HCT116 (cell line): ENCODE measurements at regions not wholly inside any gene's neighbourhood (a gene's known extent, or its start where the extent isn't known, plus 50 kb on each side); places are given as distances from the start of the nearest gene placed in this dataset.

ENCODE experiments used
- SP1 ChIP-seq: IDR thresholded peaks from 2 replicates; pipeline ENCODE4 v1.6.1; 2012; ENCODE audit warnings: low read depth
- TF ChIP-seq, protein P1 (sequence below), 3 experiments: fragments of 200-600 bp in 1 of 3; sonication (generic) in 1 of 3; IDR thresholded peaks in 2 of 3; conservative IDR thresholded peaks in 1 of 3; 2 replicates each; pipeline ENCODE4 v1.5.1; 2012 to 2017; ENCODE audit warnings: low read depth in 2 of 3, low read length in 2 of 3, antibody characterized with exemption in 1 of 3, borderline replicate concordance in 1 of 3, control low read depth in 1 of 3, mild to moderate bottlenecking in 1 of 3, mixed read lengths in 1 of 3, mixed run types in 1 of 3, moderate library complexity in 1 of 3; ENCODE audit not compliant: insufficient read depth in 1 of 3
- TF ChIP-seq, protein P2 (sequence below): IDR thresholded peaks from 2 replicates; pipeline ENCODE4 v1.6.1; 2012; ENCODE audit warnings: low read depth

DNA sequence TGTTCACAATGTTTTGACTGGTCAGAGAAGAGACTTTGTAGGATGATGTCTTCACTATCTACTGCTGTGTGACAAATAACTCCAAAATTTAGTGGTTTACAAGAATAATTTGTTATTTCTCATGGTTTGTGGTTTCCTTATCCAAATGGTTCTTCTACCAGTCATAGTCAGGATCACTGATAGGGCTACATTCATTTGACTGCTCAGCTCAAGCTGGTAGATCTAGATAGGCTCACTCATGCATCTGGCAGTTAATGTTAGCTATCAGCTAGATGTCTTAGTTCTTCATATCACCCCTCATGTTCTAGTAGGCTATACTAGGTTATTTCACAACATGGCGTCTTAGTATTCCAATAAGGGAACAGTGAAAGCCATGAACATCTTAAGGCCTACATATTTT lies 131.0 kb downstream of the ID4 start:
- TF ChIP-seq, protein P1, sequence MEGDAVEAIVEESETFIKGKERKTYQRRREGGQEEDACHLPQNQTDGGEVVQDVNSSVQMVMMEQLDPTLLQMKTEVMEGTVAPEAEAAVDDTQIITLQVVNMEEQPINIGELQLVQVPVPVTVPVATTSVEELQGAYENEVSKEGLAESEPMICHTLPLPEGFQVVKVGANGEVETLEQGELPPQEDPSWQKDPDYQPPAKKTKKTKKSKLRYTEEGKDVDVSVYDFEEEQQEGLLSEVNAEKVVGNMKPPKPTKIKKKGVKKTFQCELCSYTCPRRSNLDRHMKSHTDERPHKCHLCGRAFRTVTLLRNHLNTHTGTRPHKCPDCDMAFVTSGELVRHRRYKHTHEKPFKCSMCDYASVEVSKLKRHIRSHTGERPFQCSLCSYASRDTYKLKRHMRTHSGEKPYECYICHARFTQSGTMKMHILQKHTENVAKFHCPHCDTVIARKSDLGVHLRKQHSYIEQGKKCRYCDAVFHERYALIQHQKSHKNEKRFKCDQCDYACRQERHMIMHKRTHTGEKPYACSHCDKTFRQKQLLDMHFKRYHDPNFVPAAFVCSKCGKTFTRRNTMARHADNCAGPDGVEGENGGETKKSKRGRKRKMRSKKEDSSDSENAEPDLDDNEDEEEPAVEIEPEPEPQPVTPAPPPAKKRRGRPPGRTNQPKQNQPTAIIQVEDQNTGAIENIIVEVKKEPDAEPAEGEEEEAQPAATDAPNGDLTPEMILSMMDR (IDR thresholded peaks at IDR 0.05 in 2 of 3, conservative IDR thresholded peaks at IDR 0.05 in 1 of 3; ENCODE audit: borderline replicate concordance in 1 of 3, insufficient read depth in 1 of 3, low read depth in 2 of 3, low read length in 2 of 3): no peak
- TF ChIP-seq, protein P2, sequence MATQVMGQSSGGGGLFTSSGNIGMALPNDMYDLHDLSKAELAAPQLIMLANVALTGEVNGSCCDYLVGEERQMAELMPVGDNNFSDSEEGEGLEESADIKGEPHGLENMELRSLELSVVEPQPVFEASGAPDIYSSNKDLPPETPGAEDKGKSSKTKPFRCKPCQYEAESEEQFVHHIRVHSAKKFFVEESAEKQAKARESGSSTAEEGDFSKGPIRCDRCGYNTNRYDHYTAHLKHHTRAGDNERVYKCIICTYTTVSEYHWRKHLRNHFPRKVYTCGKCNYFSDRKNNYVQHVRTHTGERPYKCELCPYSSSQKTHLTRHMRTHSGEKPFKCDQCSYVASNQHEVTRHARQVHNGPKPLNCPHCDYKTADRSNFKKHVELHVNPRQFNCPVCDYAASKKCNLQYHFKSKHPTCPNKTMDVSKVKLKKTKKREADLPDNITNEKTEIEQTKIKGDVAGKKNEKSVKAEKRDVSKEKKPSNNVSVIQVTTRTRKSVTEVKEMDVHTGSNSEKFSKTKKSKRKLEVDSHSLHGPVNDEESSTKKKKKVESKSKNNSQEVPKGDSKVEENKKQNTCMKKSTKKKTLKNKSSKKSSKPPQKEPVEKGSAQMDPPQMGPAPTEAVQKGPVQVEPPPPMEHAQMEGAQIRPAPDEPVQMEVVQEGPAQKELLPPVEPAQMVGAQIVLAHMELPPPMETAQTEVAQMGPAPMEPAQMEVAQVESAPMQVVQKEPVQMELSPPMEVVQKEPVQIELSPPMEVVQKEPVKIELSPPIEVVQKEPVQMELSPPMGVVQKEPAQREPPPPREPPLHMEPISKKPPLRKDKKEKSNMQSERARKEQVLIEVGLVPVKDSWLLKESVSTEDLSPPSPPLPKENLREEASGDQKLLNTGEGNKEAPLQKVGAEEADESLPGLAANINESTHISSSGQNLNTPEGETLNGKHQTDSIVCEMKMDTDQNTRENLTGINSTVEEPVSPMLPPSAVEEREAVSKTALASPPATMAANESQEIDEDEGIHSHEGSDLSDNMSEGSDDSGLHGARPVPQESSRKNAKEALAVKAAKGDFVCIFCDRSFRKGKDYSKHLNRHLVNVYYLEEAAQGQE: no peak
- TF ChIP-seq SP1: no peak
